GM23338 (cell line): ENCODE measurements at regions not wholly inside any gene's neighbourhood (a gene's known extent, or its start where the extent isn't known, plus 50 kb on each side); places are given as distances from the start of the nearest gene placed in this dataset.

ENCODE experiments used
- ATAC-seq: fragments of 200-7000 bp; cut with Tn5 transposase; 3 replicates; pipeline ENCODE4 v1.9.1; 2020
- DNase-seq: peaks from one replicate; pipeline ENCODE4 v3.0.0-alpha.2; 2015; ENCODE audit warnings: low spot score
- H2AFZ ChIP-seq: fragments of 200-600 bp; sonication (generic); 2 replicates; pipeline ENCODE4 v1.8.0; 2016; ENCODE audit warnings: antibody characterized with exemption, mild to moderate bottlenecking, moderate library complexity
- H3F3A ChIP-seq: fragments of 200-600 bp; sonication (generic); replicated peaks from 2 replicates; pipeline ENCODE4 v1.8.0; 2017; ENCODE audit warnings: antibody characterized with exemption, mixed run types, low read depth
- H3K27ac ChIP-seq: fragments of 200-600 bp; sonication (generic); 2 replicates; pipeline ENCODE4 v1.6.1; 2016; ENCODE audit warnings: low read depth
- H3K27me3 ChIP-seq: fragments of 200-600 bp; sonication (generic); 2 replicates; pipeline ENCODE4 v1.8.0; 2016; ENCODE audit warnings: mild to moderate bottlenecking, mixed run types, moderate library complexity; ENCODE audit not compliant: insufficient read depth
- H3K36me3 ChIP-seq: fragments of 200-600 bp; sonication (generic); 2 replicates; pipeline ENCODE4 v1.8.0; 2016; ENCODE audit warnings: mild to moderate bottlenecking; ENCODE audit not compliant: insufficient read depth
- H3K4me1 ChIP-seq: fragments of 200-600 bp; sonication (generic); 2 replicates; pipeline ENCODE4 v1.8.0; 2016; ENCODE audit warnings: mild to moderate bottlenecking, moderate library complexity; ENCODE audit not compliant: insufficient read depth
- H3K4me2 ChIP-seq: fragments of 200-600 bp; sonication (generic); 2 replicates; pipeline ENCODE4 v1.7.1; 2017; ENCODE audit warnings: mixed run types
- H3K4me3 ChIP-seq: fragments of 200-600 bp; sonication (generic); 2 replicates; pipeline ENCODE4 v1.6.1; 2016; ENCODE audit warnings: mixed run types
- H3K79me2 ChIP-seq: fragments of 200-600 bp; sonication (generic); replicated peaks from 2 replicates; pipeline ENCODE4 v1.8.0; 2017; ENCODE audit warnings: mild to moderate bottlenecking; ENCODE audit not compliant: insufficient read depth
- H3K9me2 ChIP-seq: fragments of 200-600 bp; sonication (generic); 2 replicates; pipeline ENCODE4 v1.8.0; 2017; ENCODE audit not compliant: insufficient read depth
- H4K20me1 ChIP-seq: fragments of 200-600 bp; sonication (generic); replicated peaks from 2 replicates; pipeline ENCODE4 v1.8.0; 2017; ENCODE audit warnings: mild to moderate bottlenecking; ENCODE audit not compliant: insufficient read depth
- H3K27ac Mint-ChIP-seq: 2 replicates; pipeline ENCODE4 v1.8.0; 2020; ENCODE audit warnings: inconsistent platforms, mild to moderate bottlenecking, moderate library complexity, mixed read lengths
- H3K27me3 Mint-ChIP-seq: 3 replicates; pipeline ENCODE4 v1.8.0; 2022; ENCODE audit warnings: low read depth, mild to moderate bottlenecking, moderate library complexity, mixed read lengths, inconsistent platforms; ENCODE audit not compliant: insufficient read depth, poor library complexity
- H3K36me3 Mint-ChIP-seq: 3 replicates; pipeline ENCODE4 v1.8.0; 2021; ENCODE audit warnings: low read depth, mild to moderate bottlenecking, inconsistent platforms, moderate library complexity, mixed read lengths
- H3K4me1 Mint-ChIP-seq: 3 replicates; pipeline ENCODE4 v1.8.0; 2020; ENCODE audit warnings: mild to moderate bottlenecking, inconsistent platforms, mixed read lengths
- H3K4me3 Mint-ChIP-seq: 3 replicates; pipeline ENCODE4 v1.8.0; 2021; ENCODE audit warnings: moderate library complexity, mild to moderate bottlenecking, inconsistent platforms, mixed read lengths
- H3K9me3 Mint-ChIP-seq: 3 replicates; pipeline ENCODE4 v1.8.0; 2020; ENCODE audit warnings: moderate library complexity, mild to moderate bottlenecking, inconsistent platforms, mixed read lengths
- CREB1 ChIP-seq: fragments of 250-450 bp; sonication (Bioruptor Pico); IDR thresholded peaks from 2 replicates; pipeline ENCODE4 v1.5.0; 2020; ENCODE audit warnings: low read depth, mild to moderate bottlenecking, moderate library complexity
- EZH2 ChIP-seq: fragments of 200-600 bp; sonication (generic); IDR thresholded peaks from one replicate; pipeline ENCODE4 v1.8.0; 2017; ENCODE audit warnings: antibody characterized with exemption, mild to moderate bottlenecking, low read depth; ENCODE audit not compliant: unreplicated experiment
- EZH2phosphoT487 ChIP-seq: fragments of 200-600 bp; sonication (generic); IDR thresholded peaks from one replicate; pipeline ENCODE4 v1.8.1; 2018; ENCODE audit warnings: antibody characterized with exemption; ENCODE audit not compliant: unreplicated experiment
- JUNB ChIP-seq: IDR thresholded peaks from one replicate; pipeline ENCODE4 v1.6.1; 2016; ENCODE audit warnings: antibody characterized with exemption; ENCODE audit not compliant: unreplicated experiment
- NANOG ChIP-seq: IDR thresholded peaks from 2 replicates; pipeline ENCODE4 v1.6.1; 2016; ENCODE audit warnings: antibody characterized with exemption, borderline replicate concordance
- POLR2AphosphoS5 ChIP-seq: IDR thresholded peaks from 2 replicates; pipeline ENCODE4 v1.6.1; 2016; ENCODE audit warnings: antibody characterized with exemption, low read depth
- STAT1 ChIP-seq: IDR thresholded peaks from one replicate; pipeline ENCODE4 v1.6.1; 2016; ENCODE audit warnings: antibody characterized with exemption; ENCODE audit not compliant: unreplicated experiment
- ZNF114 ChIP-seq: fragments of 250-450 bp; sonication (Bioruptor Pico); IDR thresholded peaks from 2 replicates; pipeline ENCODE4 v1.5.0; 2020; ENCODE audit warnings: mild to moderate bottlenecking, moderate library complexity
- ZNF331 ChIP-seq: fragments of 250-450 bp; sonication (Bioruptor Pico); IDR thresholded peaks from 2 replicates; pipeline ENCODE4 v1.5.0; 2020; ENCODE audit warnings: low read depth, mild to moderate bottlenecking, moderate library complexity
- TF ChIP-seq, protein P1 (sequence below), 2 experiments: fragments of 200-600 bp in 1 of 2; sonication (generic) in 1 of 2; conservative IDR thresholded peaks; 2 replicates each; pipeline versions ENCODE4 v1.5.1 to v1.6.1; 2016 to 2017; ENCODE audit warnings: antibody characterized with exemption in 2 of 2, low read depth in 2 of 2, mild to moderate bottlenecking in 2 of 2, moderate library complexity in 1 of 2
- TF ChIP-seq, protein P2 (sequence below): IDR thresholded peaks from one replicate; pipeline ENCODE4 v1.6.1; 2018; ENCODE audit warnings: antibody characterized with exemption; ENCODE audit not compliant: unreplicated experiment
- TF ChIP-seq, protein P3 (sequence below): fragments of 250-450 bp; sonication (Bioruptor Pico); IDR thresholded peaks from 2 replicates; pipeline ENCODE4 v1.5.0; 2020; ENCODE audit warnings: mild to moderate bottlenecking, moderate library complexity
- TF ChIP-seq, protein P4 (sequence below): IDR thresholded peaks from 2 replicates; pipeline ENCODE4 v1.6.1; 2016; ENCODE audit warnings: antibody characterized with exemption

DNA sequence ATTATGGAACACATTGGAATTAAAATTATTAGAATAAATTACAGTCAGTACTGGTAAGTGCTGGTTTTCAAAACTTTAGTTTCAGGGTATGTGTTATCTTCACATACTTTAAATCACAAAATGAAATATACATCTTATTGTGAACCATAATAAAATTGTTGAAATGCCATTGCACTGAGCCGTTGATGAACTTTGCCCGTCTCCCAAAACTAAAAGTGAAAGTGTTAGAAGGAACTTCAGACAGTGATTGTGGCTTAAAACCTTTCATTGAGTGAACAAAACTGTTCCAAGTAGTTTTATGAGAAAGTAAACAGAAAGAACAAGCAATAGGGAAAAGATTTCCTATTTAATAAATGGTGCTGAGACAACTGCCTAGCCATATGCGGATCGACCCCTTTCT lies 811.6 kb downstream of the PLCL1 start:
- H3K9me2 ChIP-seq: 0 out of 2 replicates have a peak, but pooled peaks cover 5% of the 10 kb centered on the region
- H3K27me3 Mint-ChIP-seq: peaks cover 3% of the 10 kb centered on the region
- no peak for ATAC-seq
- H3K4me1 ChIP-seq: peaks cover 12% of the 10 kb centered on the region; the same call in 1 of the 2 replicates
- H3K4me1 Mint-ChIP-seq: peaks cover 16% of the 10 kb centered on the region
- no peaks in the 10 kb centered on the region for H3K27me3 ChIP-seq
- no peaks in the 10 kb centered on the region for H3K9me3 Mint-ChIP-seq
- no peaks in the 10 kb centered on the region for H3K36me3 Mint-ChIP-seq
- H4K20me1 ChIP-seq: no peaks in the 10 kb centered on the region
- H3K4me3 ChIP-seq: no peak overlapping the region
- DNase-seq: no peak
- H2AFZ ChIP-seq: no peak overlapping the region
- TF ChIP-seq JUNB: no peak
- no peak for TF ChIP-seq NANOG
- TF ChIP-seq STAT1: no peak
- no peak for TF ChIP-seq POLR2AphosphoS5
- TF ChIP-seq, protein P1, sequence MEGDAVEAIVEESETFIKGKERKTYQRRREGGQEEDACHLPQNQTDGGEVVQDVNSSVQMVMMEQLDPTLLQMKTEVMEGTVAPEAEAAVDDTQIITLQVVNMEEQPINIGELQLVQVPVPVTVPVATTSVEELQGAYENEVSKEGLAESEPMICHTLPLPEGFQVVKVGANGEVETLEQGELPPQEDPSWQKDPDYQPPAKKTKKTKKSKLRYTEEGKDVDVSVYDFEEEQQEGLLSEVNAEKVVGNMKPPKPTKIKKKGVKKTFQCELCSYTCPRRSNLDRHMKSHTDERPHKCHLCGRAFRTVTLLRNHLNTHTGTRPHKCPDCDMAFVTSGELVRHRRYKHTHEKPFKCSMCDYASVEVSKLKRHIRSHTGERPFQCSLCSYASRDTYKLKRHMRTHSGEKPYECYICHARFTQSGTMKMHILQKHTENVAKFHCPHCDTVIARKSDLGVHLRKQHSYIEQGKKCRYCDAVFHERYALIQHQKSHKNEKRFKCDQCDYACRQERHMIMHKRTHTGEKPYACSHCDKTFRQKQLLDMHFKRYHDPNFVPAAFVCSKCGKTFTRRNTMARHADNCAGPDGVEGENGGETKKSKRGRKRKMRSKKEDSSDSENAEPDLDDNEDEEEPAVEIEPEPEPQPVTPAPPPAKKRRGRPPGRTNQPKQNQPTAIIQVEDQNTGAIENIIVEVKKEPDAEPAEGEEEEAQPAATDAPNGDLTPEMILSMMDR (conservative IDR thresholded peaks at IDR 0.05; ENCODE audit: low read depth in 2 of 2): no peak
- TF ChIP-seq ZNF114 (CRISPR knock-in tag): no peak
- TF ChIP-seq, protein P2, sequence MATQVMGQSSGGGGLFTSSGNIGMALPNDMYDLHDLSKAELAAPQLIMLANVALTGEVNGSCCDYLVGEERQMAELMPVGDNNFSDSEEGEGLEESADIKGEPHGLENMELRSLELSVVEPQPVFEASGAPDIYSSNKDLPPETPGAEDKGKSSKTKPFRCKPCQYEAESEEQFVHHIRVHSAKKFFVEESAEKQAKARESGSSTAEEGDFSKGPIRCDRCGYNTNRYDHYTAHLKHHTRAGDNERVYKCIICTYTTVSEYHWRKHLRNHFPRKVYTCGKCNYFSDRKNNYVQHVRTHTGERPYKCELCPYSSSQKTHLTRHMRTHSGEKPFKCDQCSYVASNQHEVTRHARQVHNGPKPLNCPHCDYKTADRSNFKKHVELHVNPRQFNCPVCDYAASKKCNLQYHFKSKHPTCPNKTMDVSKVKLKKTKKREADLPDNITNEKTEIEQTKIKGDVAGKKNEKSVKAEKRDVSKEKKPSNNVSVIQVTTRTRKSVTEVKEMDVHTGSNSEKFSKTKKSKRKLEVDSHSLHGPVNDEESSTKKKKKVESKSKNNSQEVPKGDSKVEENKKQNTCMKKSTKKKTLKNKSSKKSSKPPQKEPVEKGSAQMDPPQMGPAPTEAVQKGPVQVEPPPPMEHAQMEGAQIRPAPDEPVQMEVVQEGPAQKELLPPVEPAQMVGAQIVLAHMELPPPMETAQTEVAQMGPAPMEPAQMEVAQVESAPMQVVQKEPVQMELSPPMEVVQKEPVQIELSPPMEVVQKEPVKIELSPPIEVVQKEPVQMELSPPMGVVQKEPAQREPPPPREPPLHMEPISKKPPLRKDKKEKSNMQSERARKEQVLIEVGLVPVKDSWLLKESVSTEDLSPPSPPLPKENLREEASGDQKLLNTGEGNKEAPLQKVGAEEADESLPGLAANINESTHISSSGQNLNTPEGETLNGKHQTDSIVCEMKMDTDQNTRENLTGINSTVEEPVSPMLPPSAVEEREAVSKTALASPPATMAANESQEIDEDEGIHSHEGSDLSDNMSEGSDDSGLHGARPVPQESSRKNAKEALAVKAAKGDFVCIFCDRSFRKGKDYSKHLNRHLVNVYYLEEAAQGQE: no peak
- TF ChIP-seq EZH2: no peak
- TF ChIP-seq, protein P3, sequence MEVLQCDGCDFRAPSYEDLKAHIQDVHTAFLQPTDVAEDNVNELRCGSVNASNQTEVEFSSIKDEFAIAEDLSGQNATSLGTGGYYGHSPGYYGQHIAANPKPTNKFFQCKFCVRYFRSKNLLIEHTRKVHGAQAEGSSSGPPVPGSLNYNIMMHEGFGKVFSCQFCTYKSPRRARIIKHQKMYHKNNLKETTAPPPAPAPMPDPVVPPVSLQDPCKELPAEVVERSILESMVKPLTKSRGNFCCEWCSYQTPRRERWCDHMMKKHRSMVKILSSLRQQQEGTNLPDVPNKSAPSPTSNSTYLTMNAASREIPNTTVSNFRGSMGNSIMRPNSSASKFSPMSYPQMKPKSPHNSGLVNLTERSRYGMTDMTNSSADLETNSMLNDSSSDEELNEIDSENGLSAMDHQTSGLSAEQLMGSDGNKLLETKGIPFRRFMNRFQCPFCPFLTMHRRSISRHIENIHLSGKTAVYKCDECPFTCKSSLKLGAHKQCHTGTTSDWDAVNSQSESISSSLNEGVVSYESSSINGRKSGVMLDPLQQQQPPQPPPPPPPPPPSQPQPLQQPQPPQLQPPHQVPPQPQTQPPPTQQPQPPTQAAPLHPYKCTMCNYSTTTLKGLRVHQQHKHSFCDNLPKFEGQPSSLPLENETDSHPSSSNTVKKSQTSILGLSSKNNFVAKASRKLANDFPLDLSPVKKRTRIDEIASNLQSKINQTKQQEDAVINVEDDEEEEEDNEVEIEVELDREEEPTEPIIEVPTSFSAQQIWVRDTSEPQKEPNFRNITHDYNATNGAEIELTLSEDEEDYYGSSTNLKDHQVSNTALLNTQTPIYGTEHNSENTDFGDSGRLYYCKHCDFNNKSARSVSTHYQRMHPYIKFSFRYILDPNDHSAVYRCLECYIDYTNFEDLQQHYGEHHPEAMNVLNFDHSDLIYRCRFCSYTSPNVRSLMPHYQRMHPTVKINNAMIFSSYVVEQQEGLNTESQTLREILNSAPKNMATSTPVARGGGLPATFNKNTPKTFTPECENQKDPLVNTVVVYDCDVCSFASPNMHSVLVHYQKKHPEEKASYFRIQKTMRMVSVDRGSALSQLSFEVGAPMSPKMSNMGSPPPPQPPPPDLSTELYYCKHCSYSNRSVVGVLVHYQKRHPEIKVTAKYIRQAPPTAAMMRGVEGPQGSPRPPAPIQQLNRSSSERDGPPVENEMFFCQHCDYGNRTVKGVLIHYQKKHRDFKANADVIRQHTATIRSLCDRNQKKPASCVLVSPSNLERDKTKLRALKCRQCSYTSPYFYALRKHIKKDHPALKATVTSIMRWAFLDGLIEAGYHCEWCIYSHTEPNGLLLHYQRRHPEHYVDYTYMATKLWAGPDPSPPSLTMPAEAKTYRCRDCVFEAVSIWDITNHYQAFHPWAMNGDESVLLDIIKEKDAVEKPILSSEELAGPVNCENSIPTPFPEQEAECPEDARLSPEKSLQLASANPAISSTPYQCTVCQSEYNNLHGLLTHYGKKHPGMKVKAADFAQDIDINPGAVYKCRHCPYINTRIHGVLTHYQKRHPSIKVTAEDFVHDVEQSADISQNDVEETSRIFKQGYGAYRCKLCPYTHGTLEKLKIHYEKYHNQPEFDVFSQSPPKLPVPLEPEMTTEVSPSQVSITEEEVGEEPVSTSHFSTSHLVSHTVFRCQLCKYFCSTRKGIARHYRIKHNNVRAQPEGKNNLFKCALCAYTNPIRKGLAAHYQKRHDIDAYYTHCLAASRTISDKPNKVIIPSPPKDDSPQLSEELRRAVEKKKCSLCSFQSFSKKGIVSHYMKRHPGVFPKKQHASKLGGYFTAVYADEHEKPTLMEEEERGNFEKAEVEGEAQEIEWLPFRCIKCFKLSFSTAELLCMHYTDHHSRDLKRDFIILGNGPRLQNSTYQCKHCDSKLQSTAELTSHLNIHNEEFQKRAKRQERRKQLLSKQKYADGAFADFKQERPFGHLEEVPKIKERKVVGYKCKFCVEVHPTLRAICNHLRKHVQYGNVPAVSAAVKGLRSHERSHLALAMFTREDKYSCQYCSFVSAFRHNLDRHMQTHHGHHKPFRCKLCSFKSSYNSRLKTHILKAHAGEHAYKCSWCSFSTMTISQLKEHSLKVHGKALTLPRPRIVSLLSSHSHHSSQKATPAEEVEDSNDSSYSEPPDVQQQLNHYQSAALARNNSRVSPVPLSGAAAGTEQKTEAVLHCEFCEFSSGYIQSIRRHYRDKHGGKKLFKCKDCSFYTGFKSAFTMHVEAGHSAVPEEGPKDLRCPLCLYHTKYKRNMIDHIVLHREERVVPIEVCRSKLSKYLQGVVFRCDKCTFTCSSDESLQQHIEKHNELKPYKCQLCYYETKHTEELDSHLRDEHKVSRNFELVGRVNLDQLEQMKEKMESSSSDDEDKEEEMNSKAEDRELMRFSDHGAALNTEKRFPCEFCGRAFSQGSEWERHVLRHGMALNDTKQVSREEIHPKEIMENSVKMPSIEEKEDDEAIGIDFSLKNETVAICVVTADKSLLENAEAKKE (CRISPR knock-in tag): no peak
- TF ChIP-seq CREB1 (CRISPR knock-in tag): no peak
- TF ChIP-seq, protein P4, sequence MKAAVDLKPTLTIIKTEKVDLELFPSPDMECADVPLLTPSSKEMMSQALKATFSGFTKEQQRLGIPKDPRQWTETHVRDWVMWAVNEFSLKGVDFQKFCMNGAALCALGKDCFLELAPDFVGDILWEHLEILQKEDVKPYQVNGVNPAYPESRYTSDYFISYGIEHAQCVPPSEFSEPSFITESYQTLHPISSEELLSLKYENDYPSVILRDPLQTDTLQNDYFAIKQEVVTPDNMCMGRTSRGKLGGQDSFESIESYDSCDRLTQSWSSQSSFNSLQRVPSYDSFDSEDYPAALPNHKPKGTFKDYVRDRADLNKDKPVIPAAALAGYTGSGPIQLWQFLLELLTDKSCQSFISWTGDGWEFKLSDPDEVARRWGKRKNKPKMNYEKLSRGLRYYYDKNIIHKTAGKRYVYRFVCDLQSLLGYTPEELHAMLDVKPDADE: no peak
- TF ChIP-seq ZNF331 (CRISPR knock-in tag): no peak
- no peak for TF ChIP-seq EZH2phosphoT487
- H3F3A ChIP-seq: no peaks in the 10 kb centered on the region
- H3K4me2 ChIP-seq: no peak overlapping the region
- H3K36me3 ChIP-seq: no peaks in the 10 kb centered on the region
- H3K27ac Mint-ChIP-seq: no peak overlapping the region
- H3K79me2 ChIP-seq: no peaks in the 10 kb centered on the region
- H3K4me3 Mint-ChIP-seq: no peak overlapping the region
- no peak overlapping the region for H3K27ac ChIP-seq
